ENCODE measurements at regions not wholly inside any gene's neighbourhood (a gene's known extent, or its start where the extent isn't known, plus 50 kb on each side); places are given as distances from the start of the nearest gene placed in this dataset.
"Not testable (repeated sequence)": the region's sequence is repeated elsewhere in the genome, so short reads cannot be mapped to it uniquely, and the experiment has no call there.

DNA sequence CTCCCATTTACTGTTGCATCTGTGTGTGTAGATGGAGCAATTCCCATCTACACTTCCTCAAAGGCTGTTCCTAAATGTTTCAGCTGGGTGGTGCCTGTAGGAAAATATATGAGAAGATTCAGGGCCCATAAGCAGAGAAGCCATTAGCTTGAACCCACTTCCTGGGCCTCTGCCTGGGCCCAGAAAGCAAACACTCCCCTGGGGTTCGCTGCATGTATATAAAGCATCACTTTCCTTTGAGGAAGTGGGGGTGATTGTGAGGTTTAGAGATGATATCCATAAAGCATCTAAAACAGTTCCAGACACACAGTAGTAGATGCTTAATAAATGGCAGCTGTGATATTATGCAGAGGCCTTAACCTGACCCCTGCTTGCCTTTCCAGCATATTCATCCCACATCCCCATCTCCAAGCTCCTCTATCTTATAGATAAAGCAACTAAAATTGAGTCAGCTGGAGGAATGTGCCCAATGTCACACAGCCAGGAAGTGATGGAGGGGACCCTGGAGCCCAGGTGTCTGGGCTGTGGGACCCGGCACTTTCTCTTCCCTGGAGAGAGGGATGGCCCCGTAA lies 280.0 kb upstream of the CRY1 start:
- DNase-seq (ENCODE audit: low spot score) = no peak

DNA sequence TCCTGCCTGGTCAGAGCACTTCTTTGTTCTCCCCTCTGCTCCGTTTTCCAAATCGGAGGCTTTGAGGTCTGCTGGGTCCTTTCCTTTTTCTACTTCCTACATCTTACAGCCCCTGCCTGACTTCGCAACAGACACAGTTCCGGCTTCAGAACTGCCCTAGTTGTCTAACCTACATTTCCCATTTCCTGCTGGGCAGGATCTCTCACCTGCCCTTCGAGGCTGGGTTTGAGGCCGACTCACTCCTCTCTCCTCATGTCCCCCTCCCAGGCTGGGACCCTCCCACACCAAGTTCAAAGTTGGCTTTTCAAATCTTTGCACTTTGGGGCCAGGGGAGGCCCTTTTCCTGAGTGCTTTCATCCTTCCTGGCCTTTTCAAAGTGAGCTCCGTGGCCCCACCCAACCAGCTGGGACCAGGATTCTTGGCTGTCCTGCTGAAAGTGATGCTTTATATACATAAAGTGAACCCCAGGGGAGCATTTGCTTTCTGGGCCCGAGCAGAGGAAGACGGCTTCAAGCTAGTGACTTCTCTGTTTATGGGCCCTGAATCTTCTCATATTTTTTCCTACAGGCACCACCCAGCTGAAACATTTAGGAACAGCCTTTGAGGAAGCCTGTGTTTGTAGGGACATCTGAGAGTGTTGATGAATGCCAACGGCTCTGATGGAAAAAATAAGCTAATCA lies 281.0 kb upstream of the CRY1 start:
- DNase-seq (ENCODE audit: low spot score) = no peak

DNA sequence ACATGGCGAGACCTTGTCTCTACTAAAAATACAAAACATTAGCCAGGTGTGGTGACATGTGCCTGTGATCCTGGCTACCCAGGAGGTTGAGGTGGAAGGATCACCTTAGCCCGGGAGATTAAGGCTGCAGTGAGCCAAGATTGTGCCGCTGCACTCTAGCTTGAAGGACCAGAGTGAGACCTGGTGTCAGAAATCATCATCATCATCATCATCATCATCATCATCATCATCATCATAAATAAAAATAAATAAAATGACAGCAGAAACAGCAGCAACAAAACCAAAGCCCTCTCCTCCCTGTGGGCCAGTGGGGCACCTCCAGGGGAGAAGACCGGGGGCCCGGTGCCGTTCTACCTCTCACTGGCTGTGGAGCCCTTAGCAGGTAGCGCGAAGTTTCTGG lies 281.9 kb upstream of the CRY1 start:
- no peak for DNase-seq (ENCODE audit: low spot score)

DNA sequence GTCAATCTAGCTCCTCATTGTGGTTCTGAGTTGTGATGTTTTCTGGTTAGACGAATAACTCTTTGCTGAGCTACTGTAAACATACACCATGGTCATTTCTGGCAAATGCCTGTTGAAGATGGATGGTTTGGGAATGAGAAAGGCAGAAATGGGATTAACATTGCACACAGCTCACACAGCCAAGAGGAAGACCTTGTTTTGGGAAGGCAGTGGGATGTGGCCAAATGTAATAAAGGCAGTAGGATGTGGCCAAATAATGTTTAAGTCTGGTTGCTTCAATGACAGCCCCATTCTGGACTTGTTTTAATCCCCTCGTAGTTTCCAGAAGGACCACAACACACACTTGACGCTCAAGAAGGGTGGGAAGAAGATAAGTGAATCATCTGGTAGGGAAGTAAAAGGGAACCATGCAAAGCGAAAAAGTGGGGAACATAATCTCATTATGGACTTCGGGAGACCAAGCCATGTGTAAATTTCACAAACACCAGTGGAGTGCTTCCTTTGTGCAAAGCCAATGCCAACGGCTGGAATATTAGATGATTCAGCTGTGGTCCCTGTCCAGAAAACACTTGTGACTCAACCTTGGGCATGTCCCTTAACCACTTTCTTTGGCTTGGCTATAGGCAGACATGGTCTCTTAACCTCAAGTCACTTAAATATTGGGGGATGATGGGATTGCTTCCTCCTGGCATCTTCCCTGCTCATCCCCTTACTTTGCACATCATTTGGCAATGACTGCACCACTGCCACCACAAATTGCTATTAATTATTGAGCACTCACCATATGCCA lies 284.4 kb upstream of the CRY1 start:
- no peak for DNase-seq (ENCODE audit: low spot score)

DNA sequence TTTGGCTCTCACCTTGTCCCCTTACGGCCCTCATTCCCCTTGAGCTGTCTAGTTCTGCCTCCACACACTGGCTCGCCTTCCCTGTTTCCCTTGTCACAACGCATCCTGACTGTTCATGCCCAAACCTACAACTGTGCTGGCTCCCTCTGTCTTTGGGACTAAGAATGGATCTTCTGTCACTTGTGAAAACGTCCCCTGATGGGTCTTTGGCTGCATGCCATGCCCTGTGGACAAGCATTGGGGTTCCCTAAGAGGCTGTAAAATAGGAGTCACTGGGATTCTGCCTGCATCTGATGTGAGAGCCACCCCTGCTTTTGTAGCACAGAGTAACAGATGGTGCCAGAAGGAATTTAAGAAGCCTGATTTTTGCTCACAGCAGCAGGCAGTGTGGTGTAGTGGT lies 285.3 kb upstream of the CRY1 start:
- DNase-seq (ENCODE audit: low spot score) = no peak

DNA sequence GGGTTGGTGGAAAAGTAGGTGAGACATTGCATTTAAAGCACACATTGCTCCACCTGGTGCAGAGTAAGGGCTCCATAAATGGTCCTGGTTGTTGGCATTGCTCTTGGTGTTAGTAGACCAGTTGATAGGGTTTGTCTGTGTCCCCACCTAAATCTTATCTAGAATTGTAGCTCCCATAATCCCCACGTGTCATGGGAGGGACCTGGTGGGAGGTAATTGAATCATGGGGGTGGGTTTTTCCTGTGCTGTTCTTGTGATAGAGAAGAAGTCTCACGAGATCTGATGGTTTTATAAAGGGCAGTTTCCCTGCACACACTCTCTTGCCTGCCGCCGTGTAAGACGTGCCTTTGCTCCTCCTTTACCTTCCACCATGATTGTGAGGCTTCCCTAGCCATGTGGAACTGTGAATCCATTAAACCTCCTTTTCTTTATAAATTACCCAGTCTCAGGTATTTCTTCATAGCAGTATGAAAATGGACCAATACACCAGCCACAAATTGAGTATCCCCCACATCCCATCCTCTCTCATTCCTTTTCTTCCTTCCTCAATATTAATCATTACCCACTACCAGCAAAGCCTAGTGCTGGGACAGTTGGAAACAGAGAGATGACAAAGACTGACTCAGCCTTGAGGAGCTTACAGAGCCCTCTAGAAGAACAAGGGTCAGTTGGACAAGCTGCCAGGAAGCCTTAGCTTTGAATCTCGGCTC lies 285.9 kb upstream of the CRY1 start:
- DNase-seq (ENCODE audit: low spot score) = not testable (repeated sequence)

DNA sequence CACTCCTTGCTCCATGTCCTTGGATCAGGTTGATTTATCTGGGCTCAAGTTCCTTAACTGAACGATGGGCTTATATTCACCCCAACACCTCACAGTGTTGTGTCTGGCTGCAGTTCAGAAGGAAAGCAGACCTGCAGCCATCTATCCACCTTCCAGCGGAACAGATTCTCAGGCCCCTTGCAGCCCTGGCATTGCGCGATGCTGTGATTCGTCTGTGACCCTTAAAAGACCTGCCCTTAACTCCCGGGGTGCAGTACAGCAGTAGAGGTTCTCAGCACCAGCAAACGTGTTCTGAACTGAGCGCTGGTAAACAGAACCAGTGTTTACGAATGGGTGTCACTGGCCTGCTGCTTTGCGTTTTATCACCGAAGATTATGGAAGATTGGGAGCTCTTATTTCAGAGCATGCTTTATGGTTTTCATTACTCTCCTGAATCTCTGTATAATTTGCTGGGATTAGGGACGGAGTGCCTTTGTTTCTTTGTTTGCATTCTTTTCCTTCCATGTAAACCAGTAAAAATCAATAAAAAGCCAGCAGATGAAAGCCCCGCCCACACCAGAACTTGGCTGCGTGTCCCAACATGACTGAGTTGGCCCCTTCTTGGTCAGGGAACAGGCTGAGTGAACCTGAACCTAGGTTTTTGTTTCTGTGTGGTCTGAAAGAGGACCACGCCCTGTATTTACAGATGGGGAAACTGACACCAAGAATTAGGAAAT lies 286.7 kb upstream of the CRY1 start:
- no peak for DNase-seq (ENCODE audit: low spot score)

DNA sequence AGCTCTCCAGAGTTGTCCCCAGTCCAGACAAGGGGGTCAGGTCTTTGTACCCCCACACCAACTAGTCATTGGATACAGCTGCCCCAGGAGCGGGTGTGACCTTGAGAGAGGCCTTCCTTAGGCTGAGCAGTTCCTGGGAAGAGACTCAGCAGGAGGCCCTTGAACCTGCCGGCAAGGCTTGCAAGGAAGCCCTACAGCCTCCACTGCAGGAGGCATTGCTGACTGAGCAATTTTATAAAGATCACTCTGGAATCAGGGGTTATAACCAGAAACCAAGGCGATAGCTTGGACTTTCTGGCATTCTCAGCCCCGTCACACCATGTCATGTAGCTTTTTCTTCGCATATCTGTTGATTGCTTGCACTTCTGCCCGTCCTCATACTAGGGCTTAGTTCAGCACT lies 291.3 kb upstream of the CRY1 start:
- DNase-seq (ENCODE audit: low spot score) = no peak

DNA sequence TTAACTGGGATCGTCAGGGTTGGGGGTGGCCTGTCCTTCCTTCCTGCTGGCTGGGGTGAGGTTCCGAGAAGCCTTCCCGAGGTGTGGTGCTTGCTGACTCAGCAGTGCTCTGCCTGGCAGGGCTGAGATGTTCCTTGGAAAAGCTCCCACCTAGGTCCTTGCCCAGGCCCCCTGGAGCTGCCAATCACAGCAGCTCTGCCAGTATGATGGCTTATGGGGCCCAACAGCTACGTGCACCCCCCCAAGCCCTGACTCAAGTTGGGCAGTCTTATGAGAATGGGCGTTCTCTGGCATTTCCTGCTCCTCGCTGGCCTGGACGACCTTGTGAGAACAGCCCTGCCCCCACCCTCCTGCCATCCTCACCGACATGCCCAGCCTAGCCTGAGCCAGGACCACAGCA lies 292.2 kb upstream of the CRY1 start:
- DNase-seq (ENCODE audit: low spot score) = no peak

DNA sequence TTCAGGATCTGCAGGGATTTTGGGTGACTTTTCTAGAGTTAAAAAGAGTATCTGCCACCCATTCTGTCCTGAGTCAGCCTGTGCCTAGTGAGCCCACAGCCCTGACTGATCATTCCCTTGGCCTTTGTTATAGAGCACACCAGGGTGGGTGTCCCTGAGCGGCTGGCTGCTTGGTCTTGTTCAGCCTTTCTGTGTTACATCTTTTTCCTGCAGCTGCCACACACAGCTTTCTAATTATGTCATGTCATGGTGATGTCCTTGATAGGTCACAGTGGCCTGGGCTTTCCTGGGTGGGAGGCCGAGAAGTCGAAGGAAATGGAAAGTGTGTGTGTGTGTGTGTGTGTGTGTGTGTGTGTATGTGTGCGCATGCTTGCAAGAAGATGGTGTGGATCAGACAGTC lies 293.2 kb upstream of the CRY1 start:
- no peak for DNase-seq (ENCODE audit: low spot score)

DNA sequence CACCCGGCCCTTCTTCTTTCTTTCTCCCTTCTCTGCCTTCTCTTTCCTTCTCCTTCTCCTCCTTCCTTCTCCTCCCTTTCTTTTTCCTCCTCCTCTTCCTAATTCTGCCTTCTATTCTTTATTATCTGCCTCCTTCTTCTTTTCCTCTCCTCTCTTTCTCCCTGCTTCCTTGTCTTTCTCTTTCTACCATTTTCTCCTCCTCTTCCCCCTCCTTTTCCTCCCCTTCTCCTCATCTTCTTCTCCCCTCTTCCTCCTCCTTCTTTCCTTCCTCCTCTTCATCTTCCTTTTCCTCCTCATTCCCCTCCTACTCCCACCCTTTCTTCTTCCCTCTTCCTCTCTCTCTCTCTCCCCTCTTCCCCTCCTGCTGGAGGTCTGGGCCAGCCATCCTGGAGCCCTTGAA lies 294.9 kb upstream of the CRY1 start:
- no peak for DNase-seq (ENCODE audit: low spot score)

DNA sequence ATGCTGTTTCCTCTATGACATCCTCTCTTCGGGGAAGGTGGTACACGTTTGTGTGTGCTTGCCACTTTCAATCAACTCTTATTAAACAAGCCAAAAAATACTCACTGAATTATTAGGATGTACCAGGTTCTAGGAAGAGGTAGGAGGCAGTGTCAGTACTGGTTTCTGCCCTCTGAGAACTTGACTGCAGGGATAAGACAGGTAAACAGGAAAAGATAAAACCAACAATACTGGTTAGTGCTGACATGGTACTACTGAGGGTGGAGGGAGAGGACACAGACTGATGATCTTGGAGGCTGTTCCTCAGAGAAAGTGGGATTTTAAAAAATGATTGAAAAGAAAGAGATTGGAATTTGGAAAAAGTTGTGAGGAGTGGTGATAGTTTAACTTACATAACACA lies 295.2 kb upstream of the PWP1 start:
- no peak for DNase-seq (ENCODE audit: low spot score)

DNA sequence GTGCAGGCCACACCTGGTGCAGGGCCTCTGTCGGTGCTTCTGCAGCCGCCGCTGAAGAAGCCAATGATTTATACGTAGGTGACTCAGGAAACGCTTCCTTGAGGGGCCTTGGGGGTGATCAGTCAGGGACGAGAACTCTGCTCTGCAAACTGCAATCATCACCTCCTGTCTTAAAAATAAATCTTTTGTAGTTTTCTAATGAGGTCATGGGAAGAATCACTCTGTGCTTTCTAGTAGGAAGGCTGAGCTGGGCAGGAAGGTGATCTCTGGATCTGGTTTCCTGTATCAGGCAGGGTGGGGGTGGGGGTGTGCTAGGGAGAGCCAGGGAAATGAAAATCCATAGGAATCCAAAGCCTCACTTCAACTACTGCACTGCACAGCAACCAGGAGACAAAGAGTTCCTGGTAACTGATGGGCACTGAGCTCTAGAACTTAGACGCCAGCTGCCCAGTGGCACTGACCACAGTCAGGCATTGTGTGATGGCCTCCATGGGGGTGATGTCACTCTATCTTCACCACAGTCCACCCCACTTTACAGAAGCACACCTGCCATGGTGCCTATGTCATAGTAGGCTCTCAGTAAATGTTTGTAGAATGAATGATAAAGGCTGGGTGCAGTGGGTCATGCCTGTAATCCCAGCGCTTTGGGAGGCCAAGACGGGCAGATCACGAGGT lies 292.4 kb upstream of the PWP1 start:
- DNase-seq (ENCODE audit: low spot score) = no peak

DNA sequence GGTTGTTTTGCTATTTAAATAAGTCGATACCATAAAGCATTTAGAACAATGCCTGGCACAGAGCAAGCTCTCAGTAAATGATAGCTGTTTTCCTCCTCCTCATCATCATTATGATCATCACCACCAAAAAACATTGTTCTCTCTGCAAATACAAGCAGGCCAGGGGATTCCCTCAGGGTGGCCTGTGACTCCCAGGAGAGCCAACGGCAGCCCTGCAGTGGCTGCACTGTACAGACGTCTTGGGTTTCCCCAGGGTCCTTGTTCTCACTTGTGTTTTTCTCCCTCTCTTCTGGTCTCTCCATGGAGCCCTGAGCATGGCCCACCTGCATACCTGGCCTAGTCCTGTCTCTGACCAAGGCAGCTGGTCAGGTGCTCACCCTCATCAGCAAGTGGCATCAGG lies 290.9 kb upstream of the PWP1 start:
- no peak for DNase-seq (ENCODE audit: low spot score)

DNA sequence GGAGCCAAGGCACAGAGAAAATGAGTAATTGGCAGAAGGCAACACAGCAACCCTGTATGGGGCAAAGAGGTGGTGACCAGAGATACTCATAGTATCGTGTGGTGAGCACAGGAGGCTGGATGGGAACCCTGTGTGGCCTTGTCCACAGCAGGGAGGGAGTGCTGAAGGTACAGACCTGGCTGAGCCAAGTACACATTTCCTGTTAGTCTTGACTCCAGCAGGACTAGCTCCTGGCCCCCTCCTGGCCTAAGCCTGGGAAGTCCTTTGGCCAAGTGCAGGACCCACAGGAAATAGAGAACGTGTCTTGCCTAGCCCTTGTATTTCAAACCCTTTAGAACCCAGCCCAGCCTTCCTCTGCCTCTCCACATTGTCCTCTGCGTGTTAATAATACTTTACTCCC lies 289.8 kb upstream of the PWP1 start:
- no peak for DNase-seq (ENCODE audit: low spot score)

DNA sequence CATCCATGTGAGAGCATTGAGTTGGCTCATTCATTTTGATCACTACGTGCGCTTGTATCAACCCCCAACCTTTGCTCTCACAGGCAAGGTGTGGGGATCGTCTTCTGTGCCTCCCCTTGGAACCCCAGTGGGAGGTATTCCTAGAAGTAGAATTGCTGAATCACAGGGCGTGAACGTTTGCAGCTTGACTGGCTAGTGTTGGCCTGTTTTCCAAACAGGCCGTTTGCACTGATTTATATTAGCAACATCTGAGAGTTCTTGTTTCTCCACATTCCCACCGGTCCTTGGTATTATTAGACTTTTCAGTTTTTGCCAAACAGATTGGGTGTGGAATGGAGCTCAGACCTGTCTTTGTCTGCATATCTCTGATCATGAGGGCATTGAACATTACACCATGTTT lies 288.6 kb upstream of the PWP1 start:
- no peak for DNase-seq (ENCODE audit: low spot score)

DNA sequence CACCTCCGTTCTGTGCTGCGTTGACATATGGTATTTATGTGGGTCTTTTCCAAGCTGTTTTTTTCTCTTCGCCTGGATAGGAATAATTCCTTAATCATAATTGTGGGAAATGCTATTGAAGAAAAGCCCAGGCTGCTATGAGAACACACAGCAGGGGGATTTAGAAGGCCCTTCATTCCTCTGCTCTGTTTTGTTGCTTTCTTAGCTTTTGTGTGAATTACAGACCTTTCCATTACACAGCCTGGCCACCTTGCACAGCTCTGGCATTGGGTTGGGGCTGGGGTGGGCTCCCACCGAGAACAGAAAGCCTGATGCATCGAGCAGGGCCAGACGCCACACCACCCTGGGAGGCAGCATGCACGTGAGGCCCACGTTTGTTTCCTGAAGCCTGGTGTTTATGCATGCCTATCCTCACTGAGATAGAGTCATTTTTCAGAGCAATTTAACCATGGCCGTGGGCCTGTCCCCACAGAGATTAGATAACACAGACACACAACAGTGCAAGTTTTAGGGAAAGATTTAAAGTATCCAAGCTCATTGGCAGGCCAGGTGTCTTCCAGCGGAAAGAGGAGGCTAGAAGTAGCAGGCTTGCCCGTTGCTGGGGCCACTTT lies 287.6 kb upstream of the PWP1 start:
- DNase-seq (ENCODE audit: low spot score) = no peak

DNA sequence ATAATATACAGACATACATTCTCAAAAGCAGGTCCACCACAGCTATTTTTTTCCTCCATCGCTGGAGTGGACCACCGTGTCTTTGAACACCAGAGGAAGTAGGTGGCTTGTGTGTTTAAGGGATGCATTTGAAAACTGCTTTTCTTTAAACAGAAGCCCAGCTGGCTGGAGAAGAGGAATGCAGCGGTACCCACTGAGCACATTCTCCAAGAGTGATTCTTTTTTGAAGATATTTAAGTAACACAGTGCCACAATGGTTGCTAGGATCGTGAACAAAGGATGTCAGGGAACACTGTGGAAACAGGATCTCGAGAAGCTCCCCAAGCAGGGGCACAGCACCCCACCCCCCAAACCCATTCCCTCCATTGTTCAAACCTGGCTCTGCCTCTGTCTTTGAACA lies 286.6 kb upstream of the PWP1 start:
- DNase-seq (ENCODE audit: low spot score) = no peak

DNA sequence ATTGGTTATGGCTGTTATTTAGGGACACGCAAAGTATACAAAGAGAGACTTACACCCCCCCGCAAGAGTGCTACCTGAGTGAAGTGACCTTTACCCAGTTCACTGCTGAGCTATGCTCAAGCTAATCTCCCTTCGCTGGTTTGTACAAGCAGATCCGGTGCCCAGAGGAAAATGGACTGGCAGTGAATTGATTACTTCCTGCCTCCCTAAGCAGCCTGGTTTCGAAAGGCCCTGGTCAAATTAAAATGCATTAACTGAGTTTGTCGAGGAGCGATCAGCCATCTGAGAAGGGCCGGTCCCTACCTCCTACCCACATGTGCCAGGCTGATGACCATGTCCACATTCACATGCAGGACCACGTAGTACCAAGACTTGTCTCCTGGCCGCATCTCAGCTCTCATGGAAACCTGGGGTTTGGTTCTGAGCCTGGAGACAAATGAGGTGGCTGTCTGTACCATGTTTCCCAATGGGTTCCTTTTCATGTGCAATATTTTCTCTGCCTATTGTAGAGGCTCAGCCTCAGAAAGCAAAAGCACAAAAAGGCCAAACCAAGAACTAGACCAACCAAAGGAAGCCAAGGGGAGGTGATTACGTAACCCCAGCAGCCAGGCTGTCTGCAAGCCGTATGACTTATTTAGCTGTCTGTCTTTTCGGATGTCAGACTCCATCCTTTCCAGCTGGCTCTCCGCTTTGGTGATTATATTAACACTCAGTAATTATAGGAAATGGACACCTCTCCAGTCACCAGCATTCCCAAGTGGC lies 284.7 kb upstream of the PWP1 start:
- no peak for DNase-seq (ENCODE audit: low spot score)
